DND-41 (cell line): ENCODE measurements at regions not wholly inside any gene's neighbourhood (a gene's known extent, or its start where the extent isn't known, plus 50 kb on each side); places are given as distances from the start of the nearest gene placed in this dataset.
"Not testable (repeated sequence)": the region's sequence is repeated elsewhere in the genome, so short reads cannot be mapped to it uniquely, and the experiment has no call there.

Experiments used
- ATAC-seq: fragments of 200-7000 bp; cut with Tn5 transposase; 3 replicates; pipeline ENCODE4 v1.9.1; 2021; ENCODE audit warnings: low read depth; ENCODE audit not compliant: insufficient read depth
- DNase-seq: peaks from one replicate; pipeline ENCODE4 v3.0.0-alpha.2; 2020
- H2AFZ ChIP-seq: 2 replicates; pipeline ENCODE4 v1.6.0; 2012; ENCODE audit warnings: low read depth, low read length
- H3K27ac ChIP-seq: 2 replicates; pipeline ENCODE4 v1.5.1; 2012; ENCODE audit warnings: low read length, inconsistent platforms
- H3K27me3 ChIP-seq: fragments of 200-600 bp; sonication (generic); 2 replicates; pipeline ENCODE4 v1.6.0; 2012; ENCODE audit warnings: low read length, mild to moderate bottlenecking, inconsistent platforms; ENCODE audit not compliant: insufficient read depth, poor library complexity
- H3K36me3 ChIP-seq: 2 replicates; pipeline ENCODE4 v1.5.1; 2012; ENCODE audit warnings: low read length, inconsistent platforms; ENCODE audit not compliant: insufficient read depth
- H3K4me1 ChIP-seq: 2 replicates; pipeline ENCODE4 v1.5.1; 2012; ENCODE audit warnings: mild to moderate bottlenecking, low read length; ENCODE audit not compliant: insufficient read depth
- H3K4me2 ChIP-seq: 2 replicates; pipeline ENCODE4 v1.6.0; 2012; ENCODE audit warnings: mild to moderate bottlenecking, moderate library complexity, low read length, inconsistent platforms; ENCODE audit not compliant: insufficient read depth
- H3K4me3 ChIP-seq, 2 experiments: fragments of 200-600 bp in 1 of 2; shearing (Covaris generic) in 1 of 2; 2 replicates each; pipeline ENCODE4 v1.5.1; 2012 to 2016; ENCODE audit warnings: inconsistent platforms in 2 of 2, low read length in 2 of 2, mild to moderate bottlenecking in 2 of 2, low read depth in 1 of 2, moderate library complexity in 1 of 2
- H3K79me2 ChIP-seq: 2 replicates; pipeline ENCODE4 v1.6.0; 2012; ENCODE audit warnings: low read length, inconsistent platforms; ENCODE audit not compliant: insufficient read depth
- H3K9ac ChIP-seq: 2 replicates; pipeline ENCODE4 v1.6.0; 2012; ENCODE audit warnings: low read depth, mild to moderate bottlenecking, inconsistent platforms, low read length, moderate library complexity
- H3K9me3 ChIP-seq: 2 replicates; pipeline ENCODE4 v1.5.1; 2012; ENCODE audit warnings: low read length, moderate library complexity, mild to moderate bottlenecking, inconsistent platforms; ENCODE audit not compliant: insufficient read depth, severe bottlenecking
- H4K20me1 ChIP-seq: 2 replicates; pipeline ENCODE4 v1.6.0; 2012; ENCODE audit warnings: low read length; ENCODE audit not compliant: insufficient read depth
- EZH2 ChIP-seq: IDR thresholded peaks from 3 replicates; pipeline ENCODE4 v1.6.1; 2012; ENCODE audit warnings: borderline replicate concordance, low read depth, mild to moderate bottlenecking, moderate library complexity, low read length, inconsistent platforms; ENCODE audit not compliant: severe bottlenecking
- TF ChIP-seq, protein P1 (sequence below): IDR thresholded peaks from 2 replicates; pipeline ENCODE4 v1.5.1; 2012; ENCODE audit warnings: borderline replicate concordance, low read length, moderate library complexity, mild to moderate bottlenecking; ENCODE audit not compliant: poor library complexity, severe bottlenecking; ENCODE audit errors: extremely low read depth

DNA sequence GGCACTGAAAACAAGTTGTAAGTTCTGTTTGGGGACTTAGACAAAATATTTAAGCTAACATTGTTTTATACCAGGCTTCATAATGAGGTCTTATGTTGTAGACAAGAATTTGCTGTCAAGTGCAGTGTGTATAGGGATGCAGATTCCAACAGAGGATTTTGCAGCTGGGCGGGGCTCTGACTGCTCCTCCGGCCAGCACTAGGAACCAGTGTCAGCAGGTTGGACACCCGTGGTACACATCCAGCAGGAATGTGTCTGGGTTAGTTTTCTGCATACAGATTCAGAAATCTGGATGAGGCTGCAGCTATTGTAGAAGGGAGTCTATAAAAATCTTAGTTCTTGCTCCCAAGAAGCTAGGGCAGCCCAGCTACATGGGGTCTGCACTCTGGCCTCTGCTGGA is 194.3 kb upstream of the RBM19 start:
- no peak overlapping the region for H3K4me2 ChIP-seq
- no peaks in the 10 kb centered on the region for H4K20me1 ChIP-seq
- no peaks in the 10 kb centered on the region for H3K27me3 ChIP-seq
- no peaks in the 10 kb centered on the region for H3K79me2 ChIP-seq
- H3K9ac ChIP-seq, result no peak overlapping the region
- H3K4me3 ChIP-seq, result no peak overlapping the region
- H3K36me3 ChIP-seq, result no peaks in the 10 kb centered on the region
- H2AFZ ChIP-seq, result no peak overlapping the region
- ATAC-seq (no peak), DNase-seq (no peak)
- H3K9me3 ChIP-seq, result no peaks in the 10 kb centered on the region
- H3K4me1 ChIP-seq, result no peaks in the 10 kb centered on the region
- no peak overlapping the region for H3K27ac ChIP-seq
- TF ChIP-seq, protein P1, sequence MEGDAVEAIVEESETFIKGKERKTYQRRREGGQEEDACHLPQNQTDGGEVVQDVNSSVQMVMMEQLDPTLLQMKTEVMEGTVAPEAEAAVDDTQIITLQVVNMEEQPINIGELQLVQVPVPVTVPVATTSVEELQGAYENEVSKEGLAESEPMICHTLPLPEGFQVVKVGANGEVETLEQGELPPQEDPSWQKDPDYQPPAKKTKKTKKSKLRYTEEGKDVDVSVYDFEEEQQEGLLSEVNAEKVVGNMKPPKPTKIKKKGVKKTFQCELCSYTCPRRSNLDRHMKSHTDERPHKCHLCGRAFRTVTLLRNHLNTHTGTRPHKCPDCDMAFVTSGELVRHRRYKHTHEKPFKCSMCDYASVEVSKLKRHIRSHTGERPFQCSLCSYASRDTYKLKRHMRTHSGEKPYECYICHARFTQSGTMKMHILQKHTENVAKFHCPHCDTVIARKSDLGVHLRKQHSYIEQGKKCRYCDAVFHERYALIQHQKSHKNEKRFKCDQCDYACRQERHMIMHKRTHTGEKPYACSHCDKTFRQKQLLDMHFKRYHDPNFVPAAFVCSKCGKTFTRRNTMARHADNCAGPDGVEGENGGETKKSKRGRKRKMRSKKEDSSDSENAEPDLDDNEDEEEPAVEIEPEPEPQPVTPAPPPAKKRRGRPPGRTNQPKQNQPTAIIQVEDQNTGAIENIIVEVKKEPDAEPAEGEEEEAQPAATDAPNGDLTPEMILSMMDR, result no peak
- no peak for TF ChIP-seq EZH2

DNA sequence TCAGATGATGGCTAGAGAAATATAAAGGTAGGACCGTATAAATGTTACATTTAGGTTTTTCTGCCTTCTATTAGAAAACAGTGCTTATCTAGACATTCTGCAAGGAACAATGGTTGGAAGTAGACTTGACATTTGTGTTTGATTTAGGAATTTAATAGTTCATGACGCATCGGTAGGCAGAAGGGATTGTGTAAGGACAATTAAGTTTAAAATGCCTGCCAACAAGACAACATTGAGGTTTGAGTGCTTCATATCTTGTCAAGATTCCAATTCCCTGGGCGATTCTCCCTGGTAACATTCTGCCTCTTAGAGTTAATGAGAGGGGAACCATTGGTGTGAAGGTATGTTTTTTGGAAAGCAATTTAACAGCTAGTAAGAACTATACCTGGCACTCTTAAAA is 186.8 kb upstream of the RBM19 start:
- H3K27ac ChIP-seq, result no peak overlapping the region
- H3K79me2 ChIP-seq, result no peaks in the 10 kb centered on the region
- H2AFZ ChIP-seq, result no peak overlapping the region
- no peaks in the 10 kb centered on the region for H4K20me1 ChIP-seq
- ATAC-seq (no peak), DNase-seq (no peak)
- H3K4me1 ChIP-seq, result no peaks in the 10 kb centered on the region
- peaks cover 3% of the 10 kb centered on the region for H3K27me3 ChIP-seq
- H3K36me3 ChIP-seq, result no peaks in the 10 kb centered on the region
- TF ChIP-seq, protein P1, result no peak
- no peak for TF ChIP-seq EZH2
- H3K9ac ChIP-seq, result no peak overlapping the region
- no peaks in the 10 kb centered on the region for H3K9me3 ChIP-seq
- no peak overlapping the region for H3K4me3 ChIP-seq
- H3K4me2 ChIP-seq, result no peak overlapping the region

DNA sequence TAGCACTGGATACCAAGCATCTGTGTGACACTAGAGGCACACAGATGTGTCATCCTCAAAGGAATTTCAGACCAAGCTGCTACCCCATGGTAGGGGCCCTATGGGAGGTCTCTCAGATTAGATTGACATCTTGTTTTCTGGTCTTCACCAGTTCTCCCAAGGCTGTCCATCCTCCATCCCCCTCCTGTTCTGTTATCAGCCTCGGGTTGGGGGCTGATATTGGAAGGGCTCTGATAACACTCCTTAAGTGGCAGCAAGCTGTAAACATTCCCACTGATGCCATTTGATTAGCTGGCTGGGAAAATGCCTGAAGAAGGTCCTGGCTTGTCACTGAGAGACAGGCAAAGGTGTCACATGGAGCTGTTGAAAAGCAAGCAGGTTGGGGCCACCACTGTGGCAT is 185.9 kb upstream of the RBM19 start:
- ATAC-seq, result no peak
- Histone ChIP-seq H3K9me3 (no peaks in the 10 kb centered on the region), H3K4me3 (no peak overlapping the region), H2AFZ (no peak overlapping the region), H3K36me3 (no peaks in the 10 kb centered on the region), H3K27me3 (peaks cover 3% of the 10 kb centered on the region), H4K20me1 (no peaks in the 10 kb centered on the region), H3K79me2 (no peaks in the 10 kb centered on the region), H3K9ac (no peak overlapping the region), H3K4me2 (no peak overlapping the region), H3K27ac (no peak overlapping the region), H3K4me1 (no peaks in the 10 kb centered on the region)
- no peak for DNase-seq
- TF ChIP-seq, protein P1, result no peak
- TF ChIP-seq EZH2, result no peak

DNA sequence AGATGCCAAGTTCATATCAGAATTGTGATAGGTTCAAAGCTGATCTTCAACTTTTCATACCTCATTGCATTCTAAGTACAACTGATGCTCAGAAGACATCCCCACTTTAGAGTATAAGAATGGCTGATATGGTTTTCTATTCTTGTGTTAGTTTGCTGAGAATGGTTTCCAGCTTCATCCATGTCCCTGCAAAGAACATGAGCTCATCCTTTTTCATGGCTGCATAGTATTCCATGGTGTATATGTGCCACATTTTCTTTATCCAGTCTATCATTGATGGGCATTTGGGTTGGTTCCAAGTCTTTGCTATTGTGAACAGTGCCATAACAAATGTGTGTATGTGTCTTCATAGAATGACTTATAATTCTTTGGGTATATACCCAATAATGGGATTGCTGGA is 184.5 kb upstream of the RBM19 start:
- ATAC-seq, H2AFZ ChIP-seq, DNase-seq, H3K36me3 ChIP-seq, H3K79me2 ChIP-seq, H3K4me3 ChIP-seq, H3K4me2 ChIP-seq, H3K4me1 ChIP-seq, H3K9ac ChIP-seq, H3K27ac ChIP-seq, H3K27me3 ChIP-seq, H4K20me1 ChIP-seq, H3K9me3 ChIP-seq: not testable (repeated sequence)
